HG03521 (cell line): ENCODE measurements at regions not wholly inside any gene's neighbourhood (a gene's known extent, or its start where the extent isn't known, plus 50 kb on each side); places are given as distances from the start of the nearest gene placed in this dataset.

Experiments
- ATAC-seq: cut with Tn5 transposase; IDR thresholded peaks from one replicate; pipeline ENCODE4 v1.9.1; 2021; ENCODE audit warnings: mild to moderate bottlenecking, moderate library complexity; ENCODE audit not compliant: unreplicated experiment

- no peak for ATAC-seq
Measured at GRCh38 chr4:166460769-166461550, 587.9 kb downstream of the TLL1 start.

- ATAC-seq = no peak
Measured at GRCh38 chr4:166481055-166481454, 608.0 kb downstream of the TLL1 start.

GRCh38 chr4:166481739-166482138, 608.7 kb downstream of the TLL1 start:
- ATAC-seq = no peak

- ATAC-seq = no peak
Measured at GRCh38 chr4:166482758-166483157, 609.7 kb downstream of the TLL1 start.

GRCh38 chr4:166491635-166492034, 618.6 kb downstream of the TLL1 start:
- no peak for ATAC-seq

GRCh38 chr4:166493924-166494345, 620.9 kb downstream of the TLL1 start:
- no peak for ATAC-seq

- no peak for ATAC-seq
Measured at GRCh38 chr4:166498546-166498945, 625.5 kb downstream of the TLL1 start.

GRCh38 chr4:166499820-166500219, 626.8 kb downstream of the TLL1 start:
- ATAC-seq = no peak

GRCh38 chr4:166501941-166502382, 628.9 kb downstream of the TLL1 start:
- ATAC-seq = no peak

GRCh38 chr4:166502660-166503059, 629.6 kb downstream of the TLL1 start:
- no peak for ATAC-seq

- ATAC-seq = no peak
Measured at GRCh38 chr4:166506051-166506450, 633.0 kb downstream of the TLL1 start.

- ATAC-seq = no peak
Measured at GRCh38 chr4:166512267-166512666, 639.2 kb downstream of the TLL1 start.

- ATAC-seq = no peak
Measured at GRCh38 chr4:166518315-166518714, 645.3 kb downstream of the TLL1 start.

GRCh38 chr4:166518776-166519175, 645.7 kb downstream of the TLL1 start:
- ATAC-seq = no peak

GRCh38 chr4:166519774-166520173, 646.7 kb downstream of the TLL1 start:
- no peak for ATAC-seq

- no peak for ATAC-seq
Measured at GRCh38 chr4:166527500-166527899, 654.5 kb downstream of the TLL1 start.

- no peak for ATAC-seq
Measured at GRCh38 chr4:166531703-166532102, 658.7 kb downstream of the TLL1 start.

- no peak for ATAC-seq
Measured at GRCh38 chr4:166535865-166536264, 662.8 kb downstream of the TLL1 start.

- no peak for ATAC-seq
Measured at GRCh38 chr4:166538491-166539005, 665.5 kb downstream of the TLL1 start.

GRCh38 chr4:166546009-166546408, 673.0 kb downstream of the TLL1 start:
- no peak for ATAC-seq

GRCh38 chr4:166577639-166578038, 656.7 kb downstream of the SPOCK3 start:
- ATAC-seq = no peak

- no peak for ATAC-seq
Measured at GRCh38 chr4:166585491-166585890, 648.8 kb downstream of the SPOCK3 start.
